RWPE1 (cell line): ENCODE measurements at regions not wholly inside any gene's neighbourhood (a gene's known extent, or its start where the extent isn't known, plus 50 kb on each side); places are given as distances from the start of the nearest gene placed in this dataset.

Source experiments
- CTCF ChIA-PET: fragments of 350-600 bp; sonication (Branson Sonifier 250); formaldehyde crosslinking; extraction: SDS; loops from one replicate; lab custom pipeline; 2021; lab: Yijun Ruan, JAX
- POLR2A ChIA-PET: fragments of 400-600 bp; formaldehyde crosslinking; extraction: SDS; loops from one replicate; lab custom pipeline; 2020; ENCODE audit warnings: antibody characterized with exemption; ENCODE audit not compliant: low non-redundant PET; lab: Yijun Ruan, JAX
- DNase-seq: peaks from one replicate; pipeline ENCODE4 v3.0.0; 2012; ENCODE audit warnings: low spot score
- H3K27ac ChIP-seq: fragments of 450-650 bp; 2 replicates; pipeline ENCODE4 v1.5.1; 2017
- TF ChIP-seq, protein P1 (sequence below): fragments of 450-650 bp; conservative IDR thresholded peaks from 2 replicates; pipeline ENCODE4 v1.5.1; 2017; ENCODE audit warnings: low read depth, mild to moderate bottlenecking

DNA sequence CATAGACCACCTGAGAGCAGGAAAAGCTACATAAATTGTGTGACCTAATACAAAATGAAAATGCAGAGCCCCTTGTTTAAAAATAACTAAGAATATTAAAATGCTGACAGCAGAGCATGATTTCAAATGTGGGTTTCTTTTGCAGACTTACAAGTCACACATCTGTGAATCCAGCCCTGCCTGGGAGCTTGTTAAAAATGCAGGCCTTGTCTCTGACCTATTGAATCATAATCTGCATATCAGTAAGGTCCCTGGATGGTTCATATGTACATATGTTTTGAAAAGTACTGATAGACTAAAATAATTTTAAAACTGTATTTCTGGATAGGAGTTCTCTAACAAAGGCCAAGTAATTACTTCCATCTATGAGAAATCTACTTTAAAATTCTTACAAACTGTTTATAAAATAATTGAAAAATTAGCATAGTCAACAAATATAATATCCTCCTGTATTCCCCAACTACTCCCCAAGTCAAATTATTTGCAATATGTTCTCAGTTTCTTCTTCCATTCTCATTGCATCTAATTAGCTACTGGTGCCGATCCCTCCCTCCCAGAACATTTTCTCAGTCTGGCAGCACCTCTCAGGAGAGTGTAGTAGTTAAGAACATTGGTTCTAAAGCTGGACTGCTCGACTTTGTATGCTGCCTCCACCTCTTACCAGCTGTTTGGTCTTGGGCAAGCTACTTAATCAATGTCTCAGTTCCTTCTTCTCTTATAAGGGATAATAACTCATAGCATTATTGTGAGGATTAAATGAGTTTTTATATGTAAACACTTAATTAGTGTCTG, 1040.4 kb upstream of the CDH2 start:
- no peak overlapping the region for H3K27ac ChIP-seq
- ChIA-PET CTCF (no interaction called here), POLR2A (no interaction called here)
- no peak for DNase-seq
- TF ChIP-seq, protein P1, sequence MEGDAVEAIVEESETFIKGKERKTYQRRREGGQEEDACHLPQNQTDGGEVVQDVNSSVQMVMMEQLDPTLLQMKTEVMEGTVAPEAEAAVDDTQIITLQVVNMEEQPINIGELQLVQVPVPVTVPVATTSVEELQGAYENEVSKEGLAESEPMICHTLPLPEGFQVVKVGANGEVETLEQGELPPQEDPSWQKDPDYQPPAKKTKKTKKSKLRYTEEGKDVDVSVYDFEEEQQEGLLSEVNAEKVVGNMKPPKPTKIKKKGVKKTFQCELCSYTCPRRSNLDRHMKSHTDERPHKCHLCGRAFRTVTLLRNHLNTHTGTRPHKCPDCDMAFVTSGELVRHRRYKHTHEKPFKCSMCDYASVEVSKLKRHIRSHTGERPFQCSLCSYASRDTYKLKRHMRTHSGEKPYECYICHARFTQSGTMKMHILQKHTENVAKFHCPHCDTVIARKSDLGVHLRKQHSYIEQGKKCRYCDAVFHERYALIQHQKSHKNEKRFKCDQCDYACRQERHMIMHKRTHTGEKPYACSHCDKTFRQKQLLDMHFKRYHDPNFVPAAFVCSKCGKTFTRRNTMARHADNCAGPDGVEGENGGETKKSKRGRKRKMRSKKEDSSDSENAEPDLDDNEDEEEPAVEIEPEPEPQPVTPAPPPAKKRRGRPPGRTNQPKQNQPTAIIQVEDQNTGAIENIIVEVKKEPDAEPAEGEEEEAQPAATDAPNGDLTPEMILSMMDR = no peak

DNA sequence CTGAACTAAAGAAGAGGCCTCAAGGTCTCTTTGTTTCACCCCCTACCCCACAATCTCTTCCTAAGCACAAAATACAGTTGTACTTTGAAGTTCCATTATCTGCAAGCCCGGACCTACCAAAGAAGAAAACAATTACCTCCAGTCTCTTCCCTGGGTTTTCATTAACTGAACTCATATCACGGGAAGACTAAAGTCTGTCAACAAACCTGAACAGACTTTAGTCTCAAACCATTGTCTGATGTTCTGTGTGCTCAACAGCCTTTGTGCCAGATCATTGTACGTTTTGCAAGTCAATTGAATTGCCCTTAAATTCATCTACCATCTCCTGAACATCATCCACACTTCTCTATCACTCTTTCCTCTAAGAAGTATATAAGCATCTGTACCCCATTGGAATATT, 1021.9 kb upstream of the CDH2 start:
- TF ChIP-seq, protein P1 = no peak
- ChIA-PET CTCF (no interaction called here), POLR2A (no interaction called here)
- DNase-seq = no peak
- no peak overlapping the region for H3K27ac ChIP-seq

DNA sequence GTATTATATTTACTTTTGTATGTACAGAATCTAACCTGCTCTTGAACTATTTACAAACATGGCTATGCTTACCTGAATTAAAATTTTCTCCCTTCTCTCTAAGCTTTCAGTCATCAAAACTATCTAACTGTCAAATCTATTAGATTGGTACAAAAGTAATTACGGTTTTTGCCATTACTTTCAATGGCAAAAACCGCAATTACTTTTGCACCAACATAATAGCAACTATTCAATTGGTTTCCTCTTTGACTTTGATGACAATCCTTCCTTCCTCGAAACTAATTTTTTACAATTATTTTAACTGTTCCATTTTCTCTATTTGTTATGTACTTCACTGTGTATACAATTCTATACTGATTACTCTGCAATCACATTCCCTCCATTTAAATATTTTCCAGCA, 1019.4 kb upstream of the CDH2 start:
- ChIA-PET POLR2A (no interaction called here), CTCF (no interaction called here)
- H3K27ac ChIP-seq = no peak overlapping the region
- TF ChIP-seq, protein P1 = no peak
- no peak for DNase-seq

DNA sequence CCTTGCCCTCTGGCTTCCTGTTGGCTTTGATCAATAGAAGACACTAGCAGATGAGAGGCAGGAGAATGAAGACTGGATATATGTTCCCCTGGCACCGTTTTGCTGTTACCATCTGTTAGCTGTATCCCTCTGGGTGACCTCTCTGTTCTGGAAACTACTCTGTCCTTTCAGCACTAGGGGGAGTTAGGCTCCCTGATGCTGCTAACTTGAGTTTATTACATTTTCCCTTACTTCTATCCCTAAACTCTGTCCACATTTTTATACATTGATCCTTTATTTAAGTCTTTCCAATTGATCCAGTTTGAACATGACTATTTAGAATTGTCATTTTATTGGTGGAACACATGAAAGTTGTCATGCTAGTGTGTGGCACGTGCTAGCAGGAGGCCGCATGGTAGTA, 1014.3 kb upstream of the CDH2 start:
- DNase-seq = peak; percentile 2
- TF ChIP-seq, protein P1 = no peak
- CTCF ChIA-PET = interaction anchor here (0.6 kb wide), 2 partner anchors 17 to 141 kb away, joined by 3 to 4 read pairs; no protein-coding TSS in a partner anchor

DNA sequence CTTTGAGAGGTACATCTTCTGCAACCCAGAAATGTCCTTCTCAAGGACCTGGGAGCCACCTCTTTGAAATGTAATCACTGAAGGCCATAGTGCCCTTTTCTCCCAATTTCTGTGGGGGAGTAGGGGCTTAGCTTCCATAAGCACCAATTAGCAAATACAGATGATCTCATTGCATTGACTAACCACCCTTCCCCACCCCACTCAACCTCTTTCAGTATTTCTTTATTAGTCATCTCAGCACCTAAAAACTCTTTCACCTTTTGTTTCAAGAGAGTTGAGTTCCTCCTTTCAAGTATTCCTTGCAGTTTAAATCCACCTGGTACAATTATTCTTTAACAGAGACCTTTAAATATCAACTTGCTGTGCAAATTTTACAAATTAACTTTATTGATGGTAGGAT, 1011.8 kb upstream of the CDH2 start:
- ChIA-PET CTCF (no interaction called here), POLR2A (no interaction called here)
- TF ChIP-seq, protein P1 = no peak
- peak; percentile 26 for DNase-seq
- H3K27ac ChIP-seq = no peak overlapping the region

More for the DNA sequence above, 1014.3 kb upstream of the CDH2 start:
- POLR2A ChIA-PET = no interaction called here
- H3K27ac ChIP-seq = no peak overlapping the region

DNA sequence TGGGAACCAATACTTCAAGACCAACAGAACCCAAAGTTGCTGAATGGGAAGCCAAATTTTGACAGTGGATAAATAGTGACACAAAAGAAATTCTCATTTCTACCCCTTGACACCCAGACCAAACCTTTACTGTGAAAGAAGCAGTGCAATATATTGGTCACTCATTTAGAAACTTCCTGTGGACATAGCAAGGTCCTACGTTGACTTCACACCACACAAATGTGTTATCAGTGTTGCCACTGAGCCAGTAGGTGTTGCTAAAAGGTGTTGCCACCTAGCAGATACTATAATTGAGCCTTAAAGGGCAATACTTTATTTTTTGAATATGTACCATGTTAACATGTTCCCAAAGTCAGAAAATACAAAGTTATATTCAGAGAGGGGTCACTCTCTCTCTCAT, 1008.9 kb upstream of the CDH2 start:
- CTCF ChIA-PET = no interaction called here
- POLR2A ChIA-PET = no interaction called here
- no peak overlapping the region for H3K27ac ChIP-seq
- TF ChIP-seq, protein P1 = no peak
- no peak for DNase-seq
